Ascending aorta (tissue), 2 donors: ENCODE measurements at regions not wholly inside any gene's neighbourhood (a gene's known extent, or its start where the extent isn't known, plus 50 kb on each side); places are given as distances from the start of the nearest gene placed in this dataset.
A peak's percentile ranks its signal among the peaks of the same experiment; 100 is the strongest.
"Not testable (repeated sequence)": the region's sequence is repeated elsewhere in the genome, so short reads cannot be mapped to it uniquely, and the experiment has no call there.

ENCODE experiments used
- DNase-seq, 2 donors: peaks; one replicate each; pipeline ENCODE4 v3.0.0-alpha.2; 2019; ENCODE audit warnings: low spot score in 2 of 2
- H3K27ac ChIP-seq, 2 donors: fragments of 200-600 bp; sonication (generic); one replicate each; pipeline ENCODE4 v1.5.1; 2016 to 2017; ENCODE audit warnings: mild to moderate bottlenecking in 1 of 2
- H3K27me3 ChIP-seq: fragments of 200-600 bp; sonication (generic); one replicate; pipeline ENCODE4 v1.5.1; 2017
- H3K36me3 ChIP-seq, 2 donors: fragments of 200-600 bp; sonication (generic); one replicate each; pipeline ENCODE4 v1.5.1; 2016
- H3K4me1 ChIP-seq, 2 donors: fragments of 200-600 bp; sonication (generic); one replicate each; pipeline ENCODE4 v1.5.1; 2016 to 2017; ENCODE audit warnings: mild to moderate bottlenecking in 1 of 2
- H3K4me3 ChIP-seq, 2 donors: fragments of 200-600 bp; sonication (generic); one replicate each; pipeline ENCODE4 v1.5.1; 2016 to 2017; ENCODE audit warnings: mild to moderate bottlenecking in 1 of 2
- H3K9me3 ChIP-seq, 2 donors: fragments of 200-600 bp; sonication (generic); one replicate each; pipeline ENCODE4 v1.5.1; 2016
- intact Hi-C: fragments of 100-400 bp; cut with DNase I; formaldehyde crosslinking; loops from one replicate; pipeline ENCODE4 v1.15.1; 2023

- H3K4me3 ChIP-seq, DNase-seq, H3K27ac ChIP-seq, H3K36me3 ChIP-seq, H3K27me3 ChIP-seq, H3K9me3 ChIP-seq, H3K4me1 ChIP-seq, intact Hi-C loops: not testable (repeated sequence)
These were observed 79.6 kb upstream of the GOLGA6L4 start for GRCh38 chr15:84155792-84156587.

DNA sequence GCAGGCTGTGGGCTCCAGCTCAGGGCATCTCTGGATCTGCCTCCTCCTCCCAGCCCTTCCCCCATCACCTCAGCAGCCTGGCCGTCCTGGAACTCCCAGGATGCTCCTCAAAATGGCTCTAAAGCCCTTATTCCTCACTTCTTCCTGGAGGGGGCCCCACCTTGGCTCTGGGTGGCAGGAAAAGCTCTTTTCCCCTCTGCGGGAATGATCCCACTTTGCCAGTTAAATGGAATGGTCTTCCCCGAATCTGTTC lies 79.1 kb upstream of the GOLGA6L4 start:
- H3K27me3 ChIP-seq, H3K4me1 ChIP-seq, DNase-seq, H3K36me3 ChIP-seq, intact Hi-C loops, H3K9me3 ChIP-seq, H3K27ac ChIP-seq, H3K4me3 ChIP-seq: not testable (repeated sequence)

DNA sequence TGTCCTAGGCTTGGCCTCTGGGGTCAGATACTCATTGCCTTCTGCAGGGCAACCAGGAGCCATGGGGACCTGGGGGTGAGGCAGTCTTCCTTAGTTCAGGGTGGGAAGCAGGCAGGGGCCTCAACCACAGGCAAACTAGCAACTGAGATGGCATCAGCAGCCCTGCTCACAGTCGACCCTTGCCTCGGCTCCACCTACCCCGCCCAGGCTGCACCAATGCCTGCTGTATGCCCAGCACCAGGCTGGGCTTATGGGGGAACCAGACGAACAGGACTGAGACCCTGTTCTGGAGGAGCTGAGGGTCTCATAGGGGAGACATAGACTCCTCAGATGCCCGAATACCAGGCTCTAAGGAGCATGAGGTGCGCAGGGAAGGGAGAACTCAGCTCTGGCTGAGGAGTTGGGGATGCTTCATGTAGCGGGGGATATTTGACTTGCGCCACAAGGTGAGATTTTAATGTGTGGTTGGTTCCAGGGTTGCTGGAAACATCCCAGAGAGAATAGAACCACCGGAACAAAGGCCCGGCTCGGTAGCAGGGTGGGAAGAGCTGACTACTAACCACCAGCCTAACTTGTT lies 78.4 kb upstream of the GOLGA6L4 start:
- H3K9me3 ChIP-seq, DNase-seq, intact Hi-C loops, H3K4me1 ChIP-seq, H3K27me3 ChIP-seq, H3K27ac ChIP-seq, H3K4me3 ChIP-seq, H3K36me3 ChIP-seq: not testable (repeated sequence)

DNA sequence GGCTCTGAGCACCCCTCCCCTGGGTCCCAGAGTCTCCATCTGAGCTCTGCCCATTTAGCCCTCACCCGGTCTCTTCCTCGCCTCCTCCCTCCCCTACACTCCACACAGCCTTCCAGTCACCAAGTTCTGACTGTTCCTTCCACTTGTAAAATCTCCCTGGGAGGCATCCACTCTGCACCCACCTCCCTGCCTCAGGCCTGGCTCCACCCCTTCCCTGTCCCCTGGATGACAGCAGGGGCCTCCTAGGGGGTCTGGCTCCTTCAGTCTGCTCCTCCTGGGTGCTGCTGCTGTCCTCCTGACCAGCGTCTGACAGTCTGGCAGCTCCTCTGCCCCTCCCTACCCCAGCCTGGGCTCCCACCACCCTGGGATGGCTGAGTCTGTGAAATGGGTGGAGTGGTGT lies 77.7 kb upstream of the GOLGA6L4 start:
- H3K27me3 ChIP-seq, H3K36me3 ChIP-seq, H3K4me3 ChIP-seq, DNase-seq, H3K27ac ChIP-seq, H3K9me3 ChIP-seq, H3K4me1 ChIP-seq, intact Hi-C loops: not testable (repeated sequence)

DNA sequence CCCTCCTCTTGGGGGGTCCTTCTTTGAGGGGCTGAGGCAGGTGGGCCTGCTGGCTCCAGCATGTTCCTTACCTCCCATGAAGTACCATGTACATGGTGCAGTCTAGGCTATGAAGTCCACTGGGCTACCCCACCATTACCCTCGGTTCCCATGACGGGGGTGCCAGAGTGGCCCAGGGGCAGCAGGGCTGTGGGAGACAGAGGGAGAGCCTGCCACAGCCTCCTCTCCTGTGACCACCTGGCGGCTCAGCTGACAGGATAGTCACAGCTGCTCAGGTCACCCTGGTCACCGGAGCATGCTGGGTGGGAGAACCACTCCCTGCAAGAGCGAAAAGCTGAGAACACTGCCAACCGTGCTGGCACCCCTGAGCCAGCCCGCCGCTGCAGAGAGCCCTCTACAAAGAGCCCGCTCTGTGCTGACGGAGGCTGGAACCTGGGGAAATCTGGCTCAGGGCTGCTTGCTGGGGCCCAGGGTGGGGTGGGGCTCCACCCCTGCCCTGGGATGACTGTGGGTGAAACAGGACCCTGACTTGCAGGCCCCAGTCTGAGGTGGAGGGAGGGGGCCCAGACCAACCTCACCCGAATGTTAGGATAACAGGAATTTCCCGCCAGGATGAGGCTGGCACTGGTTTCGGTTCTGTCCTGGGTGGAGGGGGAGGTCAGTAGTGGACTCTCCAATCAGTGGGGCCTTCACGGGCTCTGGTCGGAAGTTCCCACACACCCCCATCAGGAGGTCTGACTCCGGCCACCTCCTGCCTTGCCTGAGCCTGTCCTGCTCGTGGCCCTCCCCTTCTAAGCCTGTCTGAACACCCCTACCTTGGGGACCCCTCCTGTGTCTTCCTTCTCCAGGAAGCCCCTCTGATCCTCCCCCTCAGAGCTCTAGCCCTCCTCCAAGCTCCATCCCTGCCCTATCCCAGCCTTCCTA lies 76.0 kb upstream of the GOLGA6L4 start:
- H3K4me3 ChIP-seq, H3K9me3 ChIP-seq, H3K27ac ChIP-seq, intact Hi-C loops, H3K4me1 ChIP-seq, H3K27me3 ChIP-seq, DNase-seq, H3K36me3 ChIP-seq: not testable (repeated sequence)

- H3K9me3 ChIP-seq, H3K4me3 ChIP-seq, H3K27me3 ChIP-seq, DNase-seq, intact Hi-C loops, H3K36me3 ChIP-seq, H3K27ac ChIP-seq, H3K4me1 ChIP-seq: not testable (repeated sequence)
These were observed 70.9 kb upstream of the GOLGA6L4 start for GRCh38 chr15:84164423-84165292.

GRCh38 chr15:84170029-84170428 lies 65.5 kb upstream of the GOLGA6L4 start:
- H3K9me3 ChIP-seq, H3K4me3 ChIP-seq, H3K36me3 ChIP-seq, intact Hi-C loops, H3K4me1 ChIP-seq, H3K27me3 ChIP-seq, H3K27ac ChIP-seq: not testable (repeated sequence)
- peak in 1 of 2 donors; percentile 16 for DNase-seq

- peak in 1 of 2 donors; percentile 62 for DNase-seq
- H3K4me1 ChIP-seq, H3K36me3 ChIP-seq, intact Hi-C loops, H3K9me3 ChIP-seq, H3K27me3 ChIP-seq: not testable (repeated sequence)
- H3K27ac ChIP-seq = peak overlapping the region in 1 of 2 donors; percentile 82
- peak overlapping the region in 1 of 2 donors; percentile 64 for H3K4me3 ChIP-seq
These were observed 62.4 kb upstream of the GOLGA6L4 start for GRCh38 chr15:84173231-84173610.
